NCI-H526 treated with DMSO at 0.1 percent for 48 hours (cell line): ENCODE measurements at regions not wholly inside any gene's neighbourhood (a gene's known extent, or its start where the extent isn't known, plus 50 kb on each side); places are given as distances from the start of the nearest gene placed in this dataset.
A peak's percentile ranks its signal among the peaks of the same experiment; 100 is the strongest.
"Not testable (repeated sequence)": the region's sequence is repeated elsewhere in the genome, so short reads cannot be mapped to it uniquely, and the experiment has no call there.

Experiments
- DNase-seq: peaks from one replicate; lab custom pipeline; 2025; lab: John Stamatoyannopoulos, UW

DNA sequence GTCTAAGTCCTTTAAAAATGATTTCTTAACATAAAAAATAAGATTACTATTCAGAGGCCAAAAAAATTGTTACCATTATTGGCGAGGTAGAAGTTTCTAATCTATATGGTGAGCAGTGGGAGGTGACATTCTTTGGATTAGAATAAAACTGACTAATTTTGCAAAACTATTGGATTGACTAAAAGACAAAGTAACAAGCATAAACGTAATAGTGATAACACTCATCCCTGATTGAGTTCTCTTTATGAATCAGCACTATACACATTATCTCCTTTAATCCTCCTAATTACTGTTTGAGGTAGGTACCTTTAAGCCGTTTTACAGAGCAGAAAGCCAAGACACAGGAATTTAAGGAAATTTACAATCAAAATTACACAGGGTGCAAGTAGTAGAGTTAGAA, 139.2 kb upstream of the NRP1 start:
- no peak for DNase-seq

DNA sequence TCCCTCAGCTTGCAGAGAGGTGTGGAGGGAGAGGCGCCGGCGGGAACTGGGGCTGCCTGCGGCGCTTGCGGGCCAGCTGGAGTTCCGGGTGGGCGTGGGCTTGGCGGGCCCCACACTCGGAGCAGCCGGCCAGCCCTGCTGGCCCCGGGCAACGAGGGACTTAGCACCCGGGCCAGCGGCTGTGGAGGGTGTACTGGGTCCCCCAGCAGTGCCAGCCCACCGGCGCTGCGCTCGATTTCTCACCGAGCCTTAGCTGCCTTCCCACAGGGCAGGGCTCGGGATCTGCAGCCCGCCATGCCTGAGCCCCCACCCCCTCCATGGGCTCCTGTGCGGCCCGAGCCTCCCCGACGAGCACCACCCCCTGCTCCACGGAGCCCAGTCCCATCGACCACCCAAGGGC, 133.5 kb upstream of the NRP1 start:
- DNase-seq, result not testable (repeated sequence)

DNA sequence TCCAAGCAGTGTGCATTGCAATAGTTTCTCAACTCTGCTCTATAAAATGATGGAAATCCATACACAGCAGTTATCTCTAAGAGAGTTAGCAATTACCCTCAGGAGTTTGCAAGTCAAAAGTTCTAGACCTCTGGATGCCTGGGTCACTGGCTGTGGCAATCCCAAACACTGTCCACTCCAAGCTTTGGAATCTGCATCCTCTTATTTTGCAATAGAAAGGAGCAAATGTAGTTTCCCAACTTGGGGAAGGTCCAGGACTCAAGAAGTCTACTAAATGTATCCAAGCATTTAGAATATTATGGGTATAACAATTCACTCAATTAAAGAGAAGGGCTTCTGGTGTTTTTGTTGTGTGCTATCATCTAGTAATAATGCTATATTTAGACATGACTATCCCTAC, 131.3 kb upstream of the NRP1 start:
- no peak for DNase-seq

GRCh38 chr10:33463011-33463410, 128.5 kb upstream of the NRP1 start:
- DNase-seq, result no peak

- no peak for DNase-seq
Observed at GRCh38 chr10:33461295-33461640, 126.8 kb upstream of the NRP1 start.

DNA sequence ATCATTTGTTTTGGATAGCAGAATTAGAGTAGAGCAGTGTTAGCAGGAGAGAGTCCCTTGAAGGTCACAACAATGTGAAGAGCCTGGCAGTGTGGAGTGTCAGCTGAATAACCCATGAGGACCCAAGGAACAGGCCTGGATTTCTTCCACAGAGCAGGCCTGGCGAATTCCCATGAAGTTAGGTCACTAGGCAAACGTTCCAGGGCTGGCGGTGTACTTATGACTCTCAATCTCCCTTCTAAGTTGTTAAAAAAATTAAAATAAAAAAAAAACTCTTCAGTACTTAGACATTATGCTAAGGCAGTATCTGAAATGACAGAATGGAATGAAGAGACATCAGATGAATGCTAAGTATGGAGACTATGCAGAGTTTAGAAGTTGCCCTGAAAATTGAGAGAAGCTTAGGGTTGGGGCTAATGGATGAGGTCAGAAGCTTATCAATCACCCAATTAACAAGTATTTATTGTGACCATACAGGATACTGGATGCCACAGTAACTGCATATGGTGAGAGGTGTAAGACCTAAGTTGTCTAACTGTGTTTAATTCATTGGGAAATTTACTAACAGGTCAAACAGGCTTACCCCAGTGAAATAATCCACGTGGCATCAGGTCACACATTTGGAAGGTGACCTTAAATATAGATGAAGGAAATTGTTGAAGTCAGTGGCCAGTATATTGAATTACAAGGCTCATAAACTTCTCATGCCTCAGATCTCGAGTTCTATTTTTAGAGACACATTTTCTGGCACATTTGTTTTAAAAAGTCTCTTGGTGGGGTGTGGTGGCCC, 126.2 kb upstream of the NRP1 start:
- no peak for DNase-seq

DNA sequence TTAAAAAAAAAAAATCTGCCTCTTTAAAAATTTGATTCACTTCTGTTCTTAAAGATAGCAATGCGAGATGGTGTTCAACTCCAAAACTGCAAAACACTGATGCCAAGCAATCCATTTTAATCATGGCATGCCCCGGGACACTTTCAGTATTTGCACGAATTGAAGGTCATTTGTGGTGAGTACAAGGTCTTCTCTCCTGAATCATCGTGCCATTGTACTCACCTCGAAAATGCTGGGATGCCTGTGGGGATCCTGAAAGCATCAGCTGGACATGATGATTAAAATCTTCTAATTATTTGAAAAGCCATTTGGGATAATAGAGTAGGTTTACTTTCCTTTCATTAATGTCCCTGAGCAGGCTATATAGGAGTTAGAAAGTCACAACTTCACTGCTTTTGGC, 125.1 kb upstream of the NRP1 start:
- DNase-seq, result no peak

GRCh38 chr10:33455029-33455428, 120.6 kb upstream of the NRP1 start:
- DNase-seq, result no peak

- DNase-seq, result no peak
Observed at GRCh38 chr10:33454554-33454953, 120.1 kb upstream of the NRP1 start.

GRCh38 chr10:33453081-33454025, 118.9 kb upstream of the NRP1 start:
- DNase-seq, result no peak

DNA sequence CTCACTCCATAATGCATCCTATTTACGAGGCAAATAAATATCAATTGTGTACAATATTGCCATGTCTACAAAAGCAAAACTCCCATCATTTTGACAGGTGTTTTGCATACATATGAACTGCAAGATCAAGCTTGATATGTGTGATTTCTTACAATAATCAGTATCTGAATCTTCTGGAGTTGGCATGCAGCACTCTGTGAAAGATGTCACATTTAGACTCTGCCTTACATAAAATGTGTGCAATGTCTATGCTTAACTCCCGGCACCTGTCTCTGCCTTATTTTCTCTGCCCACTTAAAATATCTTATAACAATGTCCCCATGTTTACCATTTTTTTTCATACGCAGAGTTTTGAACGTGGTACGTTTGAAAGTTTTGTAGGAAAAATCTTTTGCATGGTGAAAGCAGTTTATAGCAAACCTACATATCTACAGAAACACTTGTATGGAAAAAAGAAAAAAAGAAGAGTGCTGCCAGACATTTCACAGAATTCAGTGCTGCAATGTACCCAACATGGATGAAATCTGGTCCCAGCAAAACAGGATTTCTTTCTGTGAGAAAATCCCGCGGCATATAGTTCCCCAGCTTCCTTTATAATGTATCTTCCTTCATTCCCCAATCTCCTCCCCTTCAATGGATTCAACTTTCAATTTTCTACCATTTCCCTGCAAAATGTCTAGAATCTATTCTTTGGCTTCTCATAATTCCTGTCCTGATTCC, 114.1 kb upstream of the NRP1 start:
- no peak for DNase-seq

DNA sequence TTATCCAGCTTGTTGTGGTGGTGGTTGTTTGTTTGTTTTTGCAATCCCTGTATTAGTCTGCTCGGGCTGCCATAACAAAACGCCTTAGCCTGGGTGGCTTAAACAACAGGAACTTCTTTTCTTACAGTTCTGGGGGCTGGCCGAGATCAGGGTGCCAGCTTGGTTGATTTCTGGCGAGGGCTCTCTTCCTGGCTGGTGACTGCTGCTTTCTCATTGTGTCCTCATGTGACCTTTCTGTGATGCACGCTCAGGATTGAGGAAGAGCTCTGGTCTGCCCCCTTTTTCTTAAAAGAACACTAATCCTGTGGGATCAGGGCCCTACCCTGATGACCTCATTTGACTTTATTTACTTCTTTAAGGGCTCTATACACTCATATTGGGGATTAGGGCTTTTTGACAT, 107.1 kb upstream of the NRP1 start:
- DNase-seq, result no peak

GRCh38 chr10:33434933-33435332, 100.5 kb upstream of the NRP1 start:
- DNase-seq, result no peak

DNA sequence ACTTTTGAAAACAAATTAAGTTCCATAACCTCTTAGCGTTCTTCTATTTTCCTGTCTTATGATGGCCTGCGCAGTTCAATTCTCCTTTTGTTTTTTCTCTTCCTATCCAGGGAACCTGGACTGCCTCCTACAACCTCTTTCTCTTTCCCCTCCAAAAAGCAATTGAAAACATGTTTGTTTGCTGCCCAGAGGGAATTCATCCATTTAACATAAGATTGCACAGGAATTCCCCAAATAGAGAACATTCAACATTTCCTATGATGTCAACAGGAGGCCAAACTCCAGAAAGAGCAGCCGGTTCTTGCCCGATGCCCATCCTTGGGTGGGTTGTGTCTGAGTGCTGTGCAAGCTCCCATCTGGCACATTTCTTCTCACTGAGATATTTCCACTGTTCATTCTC, 94.2 kb upstream of the NRP1 start:
- no peak for DNase-seq

- DNase-seq, result no peak
Observed at GRCh38 chr10:33423154-33423529, 88.7 kb upstream of the NRP1 start.

DNA sequence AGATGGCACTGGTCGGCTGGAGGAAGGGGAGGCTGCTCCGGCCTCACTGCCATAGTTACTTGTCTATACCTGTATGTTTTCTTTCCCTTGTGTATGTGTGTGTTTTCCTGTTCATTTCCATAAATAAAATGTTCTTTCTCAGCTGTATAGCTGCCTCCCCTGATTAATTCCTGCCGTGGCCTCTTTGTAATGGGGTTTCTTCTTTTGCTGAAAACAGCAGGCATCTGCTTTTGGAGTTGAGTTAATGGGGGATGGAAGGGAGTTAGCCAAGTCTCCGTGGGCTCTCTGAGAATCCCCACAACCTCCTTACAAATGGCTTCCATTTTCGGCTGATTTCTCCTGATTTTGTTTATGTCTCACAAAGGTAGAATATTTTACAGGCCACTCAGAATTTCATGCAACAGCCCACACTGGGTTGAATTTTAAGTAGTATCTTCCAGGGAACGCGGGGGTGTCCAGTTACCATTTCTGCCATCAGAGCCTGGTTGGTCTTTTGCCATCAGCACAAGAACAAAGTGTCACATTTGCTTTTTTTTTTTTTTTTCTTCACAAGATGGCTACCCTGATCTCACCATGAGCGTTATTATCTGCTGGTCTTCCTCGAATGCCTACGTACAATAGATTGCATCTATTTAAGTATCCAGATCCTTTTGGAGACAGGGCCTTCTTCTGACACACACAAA, 88.1 kb upstream of the NRP1 start:
- DNase-seq, result no peak

DNA sequence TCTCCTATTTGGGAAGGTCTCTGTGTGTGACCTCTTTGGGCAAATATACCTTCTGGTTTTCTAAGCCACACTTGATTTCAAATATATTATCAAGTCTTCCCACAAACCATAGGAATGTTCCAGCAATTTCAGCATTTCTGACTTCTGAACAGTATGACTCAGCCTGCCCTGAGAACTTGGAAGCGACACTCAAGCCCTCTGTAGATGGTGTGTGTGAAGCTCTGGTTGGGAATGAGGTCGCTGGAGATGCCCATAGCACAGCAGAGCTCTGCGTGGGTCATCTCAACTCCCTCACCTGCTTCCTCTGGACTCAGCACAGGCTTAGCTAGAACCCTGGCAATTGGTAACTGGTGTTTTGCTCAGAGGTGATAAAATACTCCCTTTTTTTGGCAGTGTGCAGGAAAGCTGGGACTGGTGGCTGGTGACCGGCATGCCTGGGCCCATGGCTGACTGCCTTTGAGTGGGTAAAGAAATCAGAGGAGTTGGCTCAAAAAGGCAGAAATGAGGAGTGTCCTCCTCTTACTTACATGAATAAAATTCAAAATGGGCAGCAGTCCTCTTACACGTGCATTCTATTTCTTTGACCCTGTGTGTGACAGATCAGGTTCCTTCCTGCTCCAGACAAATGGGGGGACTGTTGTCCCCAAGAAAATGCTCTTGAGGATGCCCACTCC, 87.5 kb upstream of the NRP1 start:
- no peak for DNase-seq

GRCh38 chr10:33419311-33419710, 84.8 kb upstream of the NRP1 start:
- no peak for DNase-seq

- no peak for DNase-seq
Observed at GRCh38 chr10:33418301-33418700, 83.8 kb upstream of the NRP1 start.

DNA sequence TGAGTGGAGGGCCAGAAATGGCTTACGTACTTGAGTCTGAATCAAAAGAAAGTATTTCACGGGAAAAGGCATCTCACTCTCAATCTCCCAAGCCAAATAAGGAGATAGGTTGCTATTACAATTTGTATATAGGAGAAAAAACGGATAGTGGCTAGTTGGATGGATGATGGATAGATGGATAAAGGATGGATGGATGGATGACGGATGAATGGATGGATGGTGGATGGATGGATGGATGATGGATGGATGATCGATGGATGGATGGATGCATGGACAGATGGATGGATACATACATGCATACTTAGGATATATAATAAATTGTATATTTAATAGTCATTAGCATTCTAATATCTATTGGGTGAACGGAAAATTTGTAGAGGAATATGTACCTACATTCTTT, 82.2 kb upstream of the NRP1 start:
- DNase-seq, result no peak

DNA sequence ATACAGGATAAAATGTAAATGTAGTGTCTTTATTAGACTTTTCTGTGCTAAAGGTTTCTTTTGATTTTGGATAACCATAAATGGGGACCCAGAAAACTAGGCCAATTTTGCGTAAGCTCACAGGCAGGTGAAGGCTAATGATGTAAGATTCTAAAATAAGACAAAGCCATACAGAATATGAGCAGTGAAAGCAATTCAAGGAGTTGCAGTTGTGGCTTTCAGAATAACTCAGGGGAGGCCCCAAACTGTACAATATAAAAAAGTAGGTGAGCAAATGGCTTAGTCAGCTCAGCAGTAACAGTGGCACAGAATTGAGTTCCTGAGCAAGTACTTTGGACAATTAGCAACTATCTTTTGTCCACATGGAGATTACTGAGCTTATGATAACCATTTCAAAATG, 81.7 kb upstream of the NRP1 start:
- DNase-seq, result no peak

DNA sequence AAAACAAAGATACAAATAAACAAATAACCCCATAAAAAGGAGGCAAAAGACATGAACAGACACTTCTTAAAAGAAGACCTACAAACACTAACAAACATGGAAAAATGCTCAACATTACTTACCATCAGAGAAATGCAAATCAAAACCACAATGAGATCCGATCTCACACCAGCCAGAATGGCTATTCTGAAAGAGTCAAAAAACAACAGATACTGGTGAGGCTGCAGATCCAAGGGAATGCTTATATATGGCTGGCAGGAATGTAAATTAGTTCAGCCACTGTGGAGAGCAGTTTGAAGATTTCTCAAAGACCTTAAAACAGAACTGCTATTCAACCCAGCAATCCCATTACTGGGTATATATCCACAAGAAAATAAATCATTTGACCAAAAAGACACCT, 80.4 kb upstream of the NRP1 start:
- DNase-seq, result peak; percentile 18
